HFF-Myc (cell line): ENCODE measurements at regions not wholly inside any gene's neighbourhood (a gene's known extent, or its start where the extent isn't known, plus 50 kb on each side); places are given as distances from the start of the nearest gene placed in this dataset.

ENCODE experiments used
- DNase-seq: peaks from one replicate; pipeline ENCODE4 v3.0.0-alpha.2; 2011; ENCODE audit warnings: low read depth; ENCODE audit errors: extremely low read depth
- H3K4me3 ChIP-seq: replicated peaks from 2 replicates; pipeline ENCODE4 v1.5.1; 2011; ENCODE audit warnings: low read depth, mild to moderate bottlenecking, control low read depth, low read length
- TF ChIP-seq, protein P1 (sequence below): IDR thresholded peaks from 2 replicates; pipeline ENCODE4 v1.5.1; 2012; ENCODE audit warnings: mild to moderate bottlenecking, low read depth, low read length, control low read depth; ENCODE audit errors: missing control alignments

DNA sequence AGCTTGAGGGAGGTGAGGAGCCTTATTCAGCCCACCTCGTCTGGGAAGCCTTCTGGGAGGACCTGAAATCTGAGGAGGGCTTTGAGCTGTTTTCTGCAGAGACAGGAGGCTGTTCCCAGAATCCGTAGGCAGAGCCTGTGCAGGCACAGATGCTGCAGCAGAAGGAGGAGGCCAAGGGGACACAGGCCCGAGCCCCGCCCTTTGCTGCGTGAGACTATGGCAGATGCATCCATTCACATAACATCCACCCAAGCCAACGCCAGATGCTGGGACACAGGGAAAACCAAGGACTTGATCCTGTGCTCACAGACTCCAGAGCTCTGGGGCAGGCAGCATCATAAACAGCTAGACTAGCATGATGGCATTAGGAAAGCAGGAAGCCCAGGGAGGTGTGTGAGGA is 98.2 kb downstream of the KCNF1 start:
- H3K4me3 ChIP-seq: no peak overlapping the region
- no peak for DNase-seq
- TF ChIP-seq, protein P1, sequence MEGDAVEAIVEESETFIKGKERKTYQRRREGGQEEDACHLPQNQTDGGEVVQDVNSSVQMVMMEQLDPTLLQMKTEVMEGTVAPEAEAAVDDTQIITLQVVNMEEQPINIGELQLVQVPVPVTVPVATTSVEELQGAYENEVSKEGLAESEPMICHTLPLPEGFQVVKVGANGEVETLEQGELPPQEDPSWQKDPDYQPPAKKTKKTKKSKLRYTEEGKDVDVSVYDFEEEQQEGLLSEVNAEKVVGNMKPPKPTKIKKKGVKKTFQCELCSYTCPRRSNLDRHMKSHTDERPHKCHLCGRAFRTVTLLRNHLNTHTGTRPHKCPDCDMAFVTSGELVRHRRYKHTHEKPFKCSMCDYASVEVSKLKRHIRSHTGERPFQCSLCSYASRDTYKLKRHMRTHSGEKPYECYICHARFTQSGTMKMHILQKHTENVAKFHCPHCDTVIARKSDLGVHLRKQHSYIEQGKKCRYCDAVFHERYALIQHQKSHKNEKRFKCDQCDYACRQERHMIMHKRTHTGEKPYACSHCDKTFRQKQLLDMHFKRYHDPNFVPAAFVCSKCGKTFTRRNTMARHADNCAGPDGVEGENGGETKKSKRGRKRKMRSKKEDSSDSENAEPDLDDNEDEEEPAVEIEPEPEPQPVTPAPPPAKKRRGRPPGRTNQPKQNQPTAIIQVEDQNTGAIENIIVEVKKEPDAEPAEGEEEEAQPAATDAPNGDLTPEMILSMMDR: no peak

DNA sequence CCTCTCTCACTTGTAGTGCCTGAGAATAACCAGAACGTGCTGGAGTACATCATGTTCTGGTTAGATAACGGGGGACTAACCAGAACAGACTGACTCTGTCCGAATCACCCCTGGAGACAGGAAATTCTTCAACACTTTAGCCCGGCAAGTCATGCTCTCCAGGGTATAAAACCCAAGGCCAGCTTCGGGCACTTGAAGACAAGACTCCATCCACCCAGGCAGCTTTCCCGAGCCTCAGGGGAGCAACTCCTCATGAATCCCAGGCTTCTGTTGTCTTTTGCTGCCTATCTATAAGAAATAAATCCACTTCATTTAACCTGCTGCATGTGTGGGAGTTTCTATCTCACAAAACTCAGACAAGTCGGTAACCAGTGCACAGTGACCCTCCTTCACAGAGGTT is 99.6 kb downstream of the KCNF1 start:
- TF ChIP-seq, protein P1: no peak
- no peak overlapping the region for H3K4me3 ChIP-seq
- DNase-seq: no peak

DNA sequence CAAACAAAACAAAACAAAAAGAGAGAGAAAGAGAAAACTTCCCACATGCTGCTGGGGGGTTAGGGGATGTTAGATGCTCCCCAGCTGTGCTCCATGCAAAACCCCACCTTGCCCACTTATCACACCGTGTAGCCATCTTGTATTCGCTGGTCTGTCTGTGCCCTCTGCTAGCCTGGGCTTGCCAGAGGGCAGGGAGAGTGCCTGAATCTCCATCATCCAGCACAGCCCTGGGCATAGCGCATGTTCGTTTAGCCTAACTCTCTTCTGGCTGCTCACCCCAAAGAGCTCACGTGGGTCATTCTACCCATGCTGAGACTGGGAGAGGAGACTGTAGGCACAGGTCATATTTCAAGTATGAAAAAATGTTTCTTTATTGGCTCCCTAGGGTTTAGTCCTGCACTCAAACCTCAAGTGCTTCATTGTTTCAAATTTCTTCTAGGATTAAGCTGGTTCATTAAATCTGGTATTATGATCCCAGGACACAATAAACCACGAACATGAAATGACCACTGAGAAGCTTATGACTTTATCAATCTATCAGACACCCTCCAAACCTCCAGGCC is 100.5 kb downstream of the KCNF1 start:
- no peak overlapping the region for H3K4me3 ChIP-seq
- DNase-seq: no peak
- TF ChIP-seq, protein P1: no peak

DNA sequence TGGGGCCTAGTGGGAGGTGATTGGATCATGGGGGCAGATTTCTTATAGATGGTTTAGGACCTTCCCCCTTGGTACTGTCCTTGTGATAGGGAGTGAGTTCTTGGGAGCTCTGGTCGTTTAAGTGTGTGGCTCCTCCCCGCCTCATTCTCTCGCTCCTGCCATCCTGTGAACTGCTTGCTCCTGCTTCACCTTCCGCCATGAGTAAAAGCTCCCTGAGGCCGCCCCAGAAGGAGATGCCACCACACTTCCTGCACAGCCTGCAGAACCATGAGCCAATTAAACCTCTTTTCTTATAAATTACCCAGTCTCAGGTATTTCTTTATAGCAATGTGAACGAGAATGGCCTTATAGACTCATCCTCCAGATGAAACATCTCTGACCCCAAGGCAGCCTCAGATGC is 101.5 kb downstream of the KCNF1 start:
- H3K4me3 ChIP-seq: no peak overlapping the region
- DNase-seq: no peak
- TF ChIP-seq, protein P1: no peak

DNA sequence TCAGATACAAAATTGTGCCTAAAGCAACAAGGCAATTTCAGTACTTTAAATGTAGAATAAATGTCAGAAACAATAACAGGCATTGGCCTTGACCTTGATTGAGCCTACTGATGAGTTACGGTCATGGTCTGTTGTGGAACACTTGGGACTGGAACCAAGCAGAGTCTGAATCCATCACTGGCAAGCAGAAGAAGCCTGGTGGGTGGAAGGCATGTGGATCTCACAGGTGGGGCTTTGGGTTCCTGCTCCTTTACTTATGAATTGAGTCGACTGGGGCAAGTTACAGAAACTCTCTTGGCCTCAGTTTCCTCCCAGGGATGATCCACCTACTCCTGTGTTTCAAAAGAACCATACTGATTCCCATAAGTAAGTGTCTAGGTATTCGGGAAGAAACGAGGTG is 102.3 kb downstream of the KCNF1 start:
- no peak overlapping the region for H3K4me3 ChIP-seq
- no peak for DNase-seq
- TF ChIP-seq, protein P1: no peak

DNA sequence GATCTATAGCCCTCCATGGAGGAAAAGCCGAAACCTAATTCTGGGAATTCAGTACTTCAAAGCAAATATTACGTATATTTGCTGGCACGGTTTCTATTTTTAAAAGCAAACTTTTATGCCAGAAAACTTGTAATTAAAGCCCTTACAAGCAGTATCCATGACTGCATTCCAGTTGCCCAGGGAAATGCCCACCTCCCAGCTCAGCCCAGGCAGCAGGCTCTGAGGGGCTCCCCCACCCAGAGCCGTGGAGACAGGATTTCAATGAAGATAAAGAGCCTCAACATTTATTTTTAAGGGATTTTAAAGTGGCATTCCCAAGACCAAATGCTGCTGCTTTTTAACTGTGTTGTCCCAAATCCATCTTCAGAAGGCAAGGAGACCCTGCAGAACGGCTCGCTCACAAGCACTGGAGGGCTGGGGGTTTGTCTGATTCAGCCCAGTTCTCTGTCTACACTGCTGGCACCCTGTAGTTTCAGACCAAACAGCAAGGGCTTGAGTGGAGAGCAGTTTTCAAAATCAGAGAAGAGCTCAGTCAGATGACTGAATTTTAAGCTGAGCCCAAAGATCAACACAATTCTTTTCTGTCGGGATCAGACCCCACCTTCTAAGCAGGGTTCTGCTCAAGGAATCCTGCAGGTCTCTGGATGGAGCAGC is 105.1 kb downstream of the KCNF1 start:
- DNase-seq: no peak
- TF ChIP-seq, protein P1: no peak
- no peak overlapping the region for H3K4me3 ChIP-seq

DNA sequence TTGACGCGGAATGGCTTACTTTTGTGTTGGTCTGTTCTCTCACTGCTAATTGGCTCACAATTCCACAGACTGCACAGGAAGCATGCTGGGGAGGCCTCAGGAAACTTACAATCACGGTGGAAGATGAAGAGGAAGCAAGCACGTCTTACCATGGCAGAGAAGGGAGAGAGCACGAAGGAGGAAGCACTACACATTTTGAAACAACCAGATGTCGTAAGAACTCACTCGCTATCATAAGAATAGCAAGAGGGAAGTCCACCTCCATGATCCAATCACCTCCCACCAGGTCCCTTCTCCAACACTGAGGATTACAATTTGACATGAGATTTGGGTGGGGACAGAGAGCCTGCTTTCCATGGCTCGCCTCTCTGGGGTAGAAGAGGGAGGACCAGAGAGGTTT is 106.2 kb downstream of the KCNF1 start:
- H3K4me3 ChIP-seq: no peak overlapping the region
- TF ChIP-seq, protein P1: no peak
- DNase-seq: no peak
